ENCODE measurements at regions not wholly inside any gene's neighbourhood (a gene's known extent, or its start where the extent isn't known, plus 50 kb on each side); places are given as distances from the start of the nearest gene placed in this dataset.
A peak's percentile ranks its signal among the peaks of the same experiment; 100 is the strongest.

- no peak for DNase-seq (ENCODE audit: low read depth in 2 of 2)
These were observed 129.1 kb upstream of the ANK3 start for GRCh38 chr10:60518745-60519144.

- no peak for DNase-seq (ENCODE audit: low read depth in 2 of 2)
These were observed 128.1 kb upstream of the ANK3 start for GRCh38 chr10:60517805-60518204.

DNA sequence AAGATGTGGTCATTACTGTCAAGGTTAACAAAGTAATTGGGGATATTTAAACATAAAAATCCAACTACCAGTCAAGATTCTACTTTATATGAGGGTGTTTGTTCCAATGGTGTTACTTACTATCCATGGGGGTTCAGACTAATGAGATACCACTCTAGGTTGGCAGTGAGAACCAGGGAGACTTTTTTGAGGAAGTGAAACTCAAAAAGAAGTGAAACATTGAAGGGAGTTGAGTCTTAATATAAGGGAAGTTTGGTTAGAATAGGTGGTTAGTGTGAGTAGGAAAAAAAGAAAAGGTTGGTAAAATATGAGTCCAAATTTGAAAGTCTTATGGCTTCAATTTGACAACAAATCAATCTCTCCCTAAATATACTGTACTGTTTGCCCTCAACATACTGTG is 123.6 kb upstream of the ANK3 start:
- no peak for DNase-seq (ENCODE audit: low read depth in 2 of 2)

DNA sequence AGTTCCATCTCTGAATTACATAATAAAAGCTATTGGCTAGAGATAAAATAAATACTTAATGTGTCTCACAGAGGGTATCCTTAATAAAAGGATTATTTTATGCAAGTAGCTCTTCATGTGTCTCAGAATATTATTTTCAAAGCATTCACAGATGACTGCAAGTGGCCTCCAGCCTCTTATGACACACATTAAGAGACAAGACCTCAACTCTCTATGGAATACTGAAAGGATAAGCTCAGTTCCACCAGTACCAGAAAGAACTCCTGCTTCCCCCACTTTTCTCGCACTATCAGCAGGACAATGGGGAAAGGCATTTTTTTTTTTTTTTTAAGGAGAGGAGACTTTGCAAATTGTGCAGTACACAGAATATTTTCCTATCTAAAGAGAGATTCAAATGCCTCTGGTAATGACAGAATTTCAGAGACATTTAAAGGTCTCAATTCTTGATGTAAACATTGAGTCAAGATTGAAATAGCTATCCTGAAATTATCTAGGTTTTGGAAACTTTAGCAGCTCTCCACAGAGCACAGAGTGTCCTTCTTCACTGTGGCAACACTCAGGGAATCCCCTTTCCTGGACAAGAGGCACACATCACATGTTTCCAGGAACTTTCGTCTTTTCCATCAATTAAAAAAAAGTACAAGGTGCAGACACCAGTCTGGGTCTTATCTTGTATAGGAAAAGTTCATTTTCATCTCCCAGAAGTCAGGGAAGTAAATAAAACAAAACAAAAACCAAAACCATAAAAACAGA is 122.0 kb upstream of the ANK3 start:
- DNase-seq (ENCODE audit: low read depth in 2 of 2), result no peak

DNA sequence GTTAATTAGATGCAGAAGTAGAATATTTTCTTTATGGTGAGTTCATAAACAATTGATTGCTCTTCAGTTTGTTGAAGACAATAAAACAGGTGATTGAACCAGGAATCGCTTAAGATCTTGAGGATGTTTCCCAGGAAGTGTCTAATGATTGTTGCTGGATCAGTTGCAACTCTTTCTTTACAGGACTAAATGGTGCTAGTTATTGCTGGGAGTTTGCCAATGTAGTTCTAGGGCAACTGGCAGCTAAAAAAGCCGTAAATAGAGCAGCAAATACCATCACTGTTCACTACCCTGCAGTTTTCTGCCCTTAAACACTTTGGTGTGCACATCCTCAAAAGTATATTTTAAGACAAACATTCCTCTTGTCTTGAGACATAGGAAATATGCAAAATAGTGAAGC is 119.2 kb upstream of the ANK3 start:
- no peak for DNase-seq (ENCODE audit: low read depth in 2 of 2)

GRCh38 chr10:60508037-60508436 is 118.4 kb upstream of the ANK3 start:
- DNase-seq (ENCODE audit: low read depth in 2 of 2), result no peak

- no peak for DNase-seq (ENCODE audit: low read depth in 2 of 2)
These were observed 112.9 kb upstream of the ANK3 start for GRCh38 chr10:60502621-60503020.

DNA sequence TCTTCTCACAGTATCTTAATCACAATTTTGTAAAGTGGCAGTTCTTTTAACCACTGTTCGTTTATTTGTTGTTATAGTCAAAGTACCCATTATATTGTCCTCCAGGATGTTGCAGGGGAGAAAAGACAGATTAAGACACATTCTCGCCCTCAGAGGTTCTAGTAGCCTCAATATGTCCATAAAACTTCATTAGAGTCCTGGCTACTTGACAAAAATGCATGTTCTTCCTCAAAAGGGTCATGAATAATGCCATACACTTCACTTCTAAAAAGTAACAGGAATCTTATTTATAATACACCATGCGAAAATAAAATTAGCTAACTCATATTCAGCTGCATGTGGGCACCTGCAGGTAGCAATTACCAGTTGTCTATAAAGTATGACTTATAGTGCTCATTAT is 109.3 kb upstream of the ANK3 start:
- DNase-seq (ENCODE audit: low read depth in 2 of 2), result no peak

DNA sequence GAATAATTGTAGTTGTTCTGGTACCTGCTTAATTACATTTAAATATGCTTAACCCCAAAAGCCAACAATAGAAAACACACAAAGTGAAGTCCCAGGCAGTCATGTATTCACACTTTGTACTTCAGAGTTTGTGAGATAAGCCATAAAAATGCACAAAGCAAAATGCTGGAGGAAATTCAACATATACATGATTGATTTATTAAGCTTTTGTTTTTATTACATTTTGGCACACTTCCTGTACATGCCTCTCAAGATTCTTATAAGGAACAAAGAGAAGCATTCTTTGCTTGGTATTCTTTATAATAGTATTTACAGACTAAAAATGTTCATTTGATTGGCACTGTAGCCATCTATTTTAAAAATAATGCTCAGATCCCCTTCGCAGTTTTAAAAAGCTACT is 107.7 kb upstream of the ANK3 start:
- no peak for DNase-seq (ENCODE audit: low read depth in 2 of 2)

GRCh38 chr10:60496181-60496580 is 106.5 kb upstream of the ANK3 start:
- no peak for DNase-seq (ENCODE audit: low read depth in 2 of 2)

GRCh38 chr10:60495338-60496055 is 105.8 kb upstream of the ANK3 start:
- no peak for DNase-seq (ENCODE audit: low read depth in 2 of 2)

GRCh38 chr10:60494774-60495173 is 105.1 kb upstream of the ANK3 start:
- DNase-seq (ENCODE audit: low read depth in 2 of 2), result no peak

GRCh38 chr10:60491162-60491561 is 101.5 kb upstream of the ANK3 start:
- DNase-seq (ENCODE audit: low read depth in 2 of 2), result no peak

GRCh38 chr10:60490013-60490412 is 100.3 kb upstream of the ANK3 start:
- no peak for DNase-seq (ENCODE audit: low read depth in 2 of 2)

DNA sequence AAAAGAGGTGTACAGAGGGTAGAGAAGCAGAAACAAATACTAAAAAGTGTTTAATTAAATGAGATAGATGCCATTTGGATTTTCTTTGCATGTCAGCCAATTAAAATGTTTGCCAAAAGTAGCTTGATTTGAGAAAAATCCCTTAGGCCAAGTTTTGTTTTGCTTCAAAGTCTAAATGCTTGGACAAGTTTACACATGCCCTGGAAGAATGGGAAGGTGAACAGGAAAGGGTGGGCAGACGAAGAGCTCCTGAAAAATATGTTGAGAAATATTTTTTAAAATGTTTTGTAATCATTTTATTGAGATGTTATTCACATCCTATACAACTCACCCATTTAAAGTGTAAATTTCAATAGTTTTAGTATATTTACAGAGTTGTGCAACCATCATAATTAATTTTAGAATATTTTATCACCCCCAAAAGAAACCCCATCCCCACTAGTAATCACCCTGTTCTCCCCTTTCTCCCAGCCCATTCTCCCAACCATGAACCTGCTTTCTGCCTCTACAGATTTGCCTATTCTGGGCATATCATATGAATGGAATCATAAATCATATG is 98.5 kb upstream of the ANK3 start:
- no peak for DNase-seq (ENCODE audit: low read depth in 2 of 2)

GRCh38 chr10:60487543-60487942 is 97.9 kb upstream of the ANK3 start:
- no peak for DNase-seq (ENCODE audit: low read depth in 2 of 2)

DNA sequence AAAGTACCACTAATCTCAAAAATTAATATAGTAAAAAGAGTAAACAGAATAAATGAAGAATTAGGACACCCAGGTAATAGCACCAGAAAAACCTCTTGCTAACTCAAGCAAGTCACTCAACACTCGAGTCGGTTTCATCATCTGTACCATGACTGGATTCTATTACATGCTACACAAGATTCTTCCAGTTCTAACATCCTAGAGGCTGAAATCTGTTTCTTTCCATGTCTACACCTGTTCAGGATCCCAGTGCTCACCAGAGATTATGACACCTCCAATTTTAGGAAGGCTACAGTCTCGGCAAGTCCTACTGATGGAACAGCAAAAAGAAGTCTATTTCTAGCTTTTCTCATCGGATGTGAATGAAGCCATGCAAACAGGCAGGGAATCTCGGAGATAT is 95.3 kb upstream of the ANK3 start:
- no peak for DNase-seq (ENCODE audit: low read depth in 2 of 2)

GRCh38 chr10:60480865-60481563 is 91.3 kb upstream of the ANK3 start:
- peak; percentile 21 to 37 for DNase-seq (ENCODE audit: low read depth in 2 of 2)

DNA sequence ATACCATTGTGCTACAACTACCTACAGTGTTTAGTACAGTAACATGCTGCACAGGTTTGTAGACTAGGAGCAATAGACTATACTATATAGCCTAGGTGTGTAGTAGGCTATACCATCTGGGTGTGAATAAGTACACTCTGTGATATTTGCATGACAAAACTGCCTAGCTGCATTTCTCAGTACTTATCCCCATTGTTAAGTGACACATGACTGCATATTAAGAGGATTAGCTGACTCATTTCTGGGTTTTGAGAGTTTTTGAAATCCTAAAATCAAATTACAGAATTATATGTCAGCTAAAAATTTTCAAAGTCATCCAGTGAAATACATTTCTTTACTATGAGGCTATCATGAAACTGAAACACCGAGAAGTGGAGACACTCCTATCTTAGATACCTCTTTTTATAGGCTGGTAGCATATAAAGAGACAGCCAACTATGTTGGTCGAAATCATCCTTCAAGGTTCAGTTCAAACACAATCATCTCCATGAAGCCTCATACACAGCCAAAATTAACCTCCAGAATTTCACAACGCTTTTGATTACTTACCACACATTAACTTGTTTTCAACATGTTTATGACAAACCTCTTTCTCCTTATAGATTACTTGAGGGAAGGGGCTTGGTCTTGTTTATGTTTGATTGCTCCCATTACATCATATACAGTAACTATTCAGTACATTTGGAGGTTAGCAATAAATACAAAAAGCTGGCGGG is 89.8 kb upstream of the ANK3 start:
- DNase-seq (ENCODE audit: low read depth in 2 of 2), result no peak

DNA sequence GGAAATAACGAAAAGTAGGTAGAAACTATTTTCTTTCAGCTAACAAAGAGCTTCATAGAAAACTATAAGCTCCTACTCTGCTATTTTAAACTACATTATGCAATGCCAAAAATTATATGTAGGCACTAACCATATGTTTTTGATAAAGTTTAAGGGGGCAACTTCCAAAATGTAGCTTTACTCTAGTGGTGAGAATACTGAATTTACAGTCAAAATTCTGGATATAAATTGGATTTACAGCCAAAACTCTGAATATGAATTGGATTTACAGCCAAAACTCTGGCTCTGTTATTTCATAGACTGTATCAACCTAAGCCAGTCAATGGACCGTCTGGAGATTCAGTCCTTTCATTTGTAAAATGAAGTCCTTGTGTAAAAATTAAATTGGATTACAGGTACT is 86.8 kb upstream of the ANK3 start:
- no peak for DNase-seq (ENCODE audit: low read depth in 2 of 2)

GRCh38 chr10:60473557-60473956 is 83.9 kb upstream of the ANK3 start:
- DNase-seq (ENCODE audit: low read depth in 2 of 2), result no peak

- DNase-seq (ENCODE audit: low read depth in 2 of 2), result no peak
These were observed 80.4 kb upstream of the ANK3 start for GRCh38 chr10:60470091-60470490.
